GM20000 (cell line): ENCODE measurements at regions not wholly inside any gene's neighbourhood (a gene's known extent, or its start where the extent isn't known, plus 50 kb on each side); places are given as distances from the start of the nearest gene placed in this dataset.

Experiments
- DNase-seq: peaks from one replicate; pipeline ENCODE4 v3.0.0; 2012; ENCODE audit warnings: low spot score
- TF ChIP-seq, protein P1 (sequence below): IDR thresholded peaks from 2 replicates; pipeline ENCODE4 v1.5.1; 2012; ENCODE audit warnings: mild to moderate bottlenecking, control low read depth; ENCODE audit errors: extremely low read depth, missing control alignments

DNA sequence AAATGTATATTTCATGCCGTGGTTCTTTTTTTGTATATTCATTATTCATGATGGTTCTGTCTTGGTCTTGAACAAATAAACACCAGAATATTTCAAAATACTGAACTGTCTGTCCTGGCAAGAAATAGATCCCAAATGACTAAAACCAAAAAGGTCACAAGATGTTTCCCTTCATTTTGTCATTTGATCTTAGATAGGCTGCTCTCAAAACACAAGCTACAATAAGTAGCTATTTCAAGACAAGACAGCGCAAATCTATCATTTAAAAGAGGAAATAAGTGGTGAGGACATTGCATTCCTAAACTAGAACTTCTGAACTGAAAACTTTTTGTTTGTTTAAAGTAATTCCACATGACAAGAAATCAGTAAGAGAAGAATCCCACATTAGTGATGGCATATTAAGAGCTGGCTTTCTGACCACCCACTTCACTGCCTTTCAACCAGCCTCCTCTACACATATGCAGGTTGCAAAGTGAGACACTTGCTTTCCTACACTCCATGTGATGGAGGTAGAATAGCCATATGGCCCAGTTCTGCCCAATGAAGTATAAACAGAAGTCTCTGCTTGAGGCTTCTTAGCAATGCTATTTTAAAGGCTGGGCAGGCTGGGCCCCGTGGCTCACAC, 54.4 kb upstream of the CCDC28A start:
- TF ChIP-seq, protein P1, sequence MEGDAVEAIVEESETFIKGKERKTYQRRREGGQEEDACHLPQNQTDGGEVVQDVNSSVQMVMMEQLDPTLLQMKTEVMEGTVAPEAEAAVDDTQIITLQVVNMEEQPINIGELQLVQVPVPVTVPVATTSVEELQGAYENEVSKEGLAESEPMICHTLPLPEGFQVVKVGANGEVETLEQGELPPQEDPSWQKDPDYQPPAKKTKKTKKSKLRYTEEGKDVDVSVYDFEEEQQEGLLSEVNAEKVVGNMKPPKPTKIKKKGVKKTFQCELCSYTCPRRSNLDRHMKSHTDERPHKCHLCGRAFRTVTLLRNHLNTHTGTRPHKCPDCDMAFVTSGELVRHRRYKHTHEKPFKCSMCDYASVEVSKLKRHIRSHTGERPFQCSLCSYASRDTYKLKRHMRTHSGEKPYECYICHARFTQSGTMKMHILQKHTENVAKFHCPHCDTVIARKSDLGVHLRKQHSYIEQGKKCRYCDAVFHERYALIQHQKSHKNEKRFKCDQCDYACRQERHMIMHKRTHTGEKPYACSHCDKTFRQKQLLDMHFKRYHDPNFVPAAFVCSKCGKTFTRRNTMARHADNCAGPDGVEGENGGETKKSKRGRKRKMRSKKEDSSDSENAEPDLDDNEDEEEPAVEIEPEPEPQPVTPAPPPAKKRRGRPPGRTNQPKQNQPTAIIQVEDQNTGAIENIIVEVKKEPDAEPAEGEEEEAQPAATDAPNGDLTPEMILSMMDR, result no peak
- DNase-seq, result no peak

DNA sequence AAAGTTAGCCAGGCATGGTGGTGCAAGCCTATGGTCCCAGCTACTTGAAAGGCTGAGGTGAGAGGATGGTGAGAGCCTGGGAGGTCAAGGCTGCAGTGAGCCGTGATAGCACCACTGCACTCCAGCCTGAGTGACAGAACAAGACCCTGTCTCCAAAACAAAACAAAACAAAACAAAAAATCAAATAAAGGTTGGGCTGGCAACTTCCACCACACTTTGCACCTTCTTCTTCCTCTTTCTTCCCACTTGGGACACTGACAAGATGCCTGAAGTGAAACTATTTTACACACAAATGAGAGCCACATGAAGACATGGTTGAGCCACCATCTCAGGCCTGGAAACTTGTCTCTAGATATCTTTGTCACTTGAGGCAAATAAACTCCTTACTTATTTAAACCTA, 53.8 kb upstream of the CCDC28A start:
- TF ChIP-seq, protein P1, result no peak
- DNase-seq, result no peak

DNA sequence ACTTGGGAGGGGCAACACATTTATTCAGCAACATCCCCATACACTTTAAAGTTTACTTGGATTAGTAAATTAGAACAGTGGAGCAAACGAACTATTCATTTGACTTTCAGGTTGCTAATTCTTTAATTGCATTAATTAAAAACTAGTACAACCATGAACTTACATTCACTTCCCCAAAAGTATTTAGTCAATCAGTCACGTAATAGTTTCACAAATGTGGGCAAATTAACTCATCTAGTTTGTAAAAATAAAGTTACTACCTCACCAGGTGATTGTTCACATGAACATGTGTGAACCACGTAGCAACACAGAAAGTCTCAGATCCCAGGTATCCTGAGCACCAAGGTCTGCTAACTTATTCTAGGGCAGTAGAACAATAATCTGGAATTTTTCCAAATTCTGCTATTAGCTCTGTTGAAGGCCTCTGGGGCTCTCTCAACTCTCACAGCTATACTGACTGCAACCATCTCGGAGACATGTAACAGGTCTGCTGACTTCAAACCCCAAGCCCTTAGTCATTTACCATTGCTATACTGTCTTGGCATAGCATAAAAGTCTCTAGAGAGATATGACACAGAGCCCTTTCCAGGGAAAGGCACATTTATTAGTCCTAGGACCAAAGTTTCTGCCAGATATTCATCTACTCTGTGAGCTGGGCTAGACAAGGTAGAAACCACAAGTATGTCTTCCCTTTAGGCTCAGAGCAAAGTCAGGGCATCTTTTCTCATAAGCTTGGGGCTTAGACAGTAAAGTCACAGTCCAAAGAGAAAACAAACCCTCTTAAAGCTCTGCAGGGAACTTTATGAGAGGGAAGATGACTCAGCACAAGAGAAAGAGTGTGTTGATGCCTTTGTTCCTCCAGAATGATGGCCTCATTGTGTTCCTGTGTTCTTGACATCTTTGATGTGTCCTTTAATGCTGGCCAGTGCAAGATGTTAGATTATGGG, 50.9 kb upstream of the CCDC28A start:
- DNase-seq, result no peak
- TF ChIP-seq, protein P1, result no peak
